ENCODE measurements at regions not wholly inside any gene's neighbourhood (a gene's known extent, or its start where the extent isn't known, plus 50 kb on each side); places are given as distances from the start of the nearest gene placed in this dataset.

DNA sequence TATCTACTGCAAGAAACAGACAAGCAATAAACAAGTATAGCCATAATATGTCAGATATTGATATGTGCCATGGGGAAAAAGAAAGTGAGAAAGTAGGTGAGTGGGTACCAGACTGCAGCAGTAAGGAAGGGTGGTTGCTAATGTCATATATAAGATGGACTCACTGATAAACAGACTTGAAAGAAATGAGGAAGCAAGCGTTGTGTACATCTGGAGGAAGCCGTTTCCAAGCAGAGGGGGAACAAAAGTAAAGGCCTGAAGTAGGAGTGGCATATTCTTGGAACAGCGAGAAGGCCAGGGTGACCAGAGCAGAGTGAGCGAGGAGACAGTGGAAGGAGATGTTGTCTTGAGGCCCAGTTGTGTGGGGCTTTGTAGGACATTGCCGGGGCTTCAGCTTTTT is 142.2 kb upstream of the MAP3K1 start:
- TF ChIP-seq PAX8 (CRISPR knock-in tag; IDR thresholded peaks at IDR 0.05; ENCODE audit: borderline replicate concordance) (no peak), RFX5 (IDR thresholded peaks at IDR 0.05; ENCODE audit: low read depth, low read length) (no peak), CHD4 (IDR thresholded peaks at IDR 0.05; ENCODE audit: borderline replicate concordance, low read length) (no peak), BHLHE40 (IDR thresholded peaks at IDR 0.05; ENCODE audit: low read length) (no peak), ZNF335 (CRISPR knock-in tag; IDR thresholded peaks at IDR 0.05) (no peak), CC2D1A (CRISPR knock-in tag; IDR thresholded peaks at IDR 0.05) (no peak)
- TF ChIP-seq, protein P1, sequence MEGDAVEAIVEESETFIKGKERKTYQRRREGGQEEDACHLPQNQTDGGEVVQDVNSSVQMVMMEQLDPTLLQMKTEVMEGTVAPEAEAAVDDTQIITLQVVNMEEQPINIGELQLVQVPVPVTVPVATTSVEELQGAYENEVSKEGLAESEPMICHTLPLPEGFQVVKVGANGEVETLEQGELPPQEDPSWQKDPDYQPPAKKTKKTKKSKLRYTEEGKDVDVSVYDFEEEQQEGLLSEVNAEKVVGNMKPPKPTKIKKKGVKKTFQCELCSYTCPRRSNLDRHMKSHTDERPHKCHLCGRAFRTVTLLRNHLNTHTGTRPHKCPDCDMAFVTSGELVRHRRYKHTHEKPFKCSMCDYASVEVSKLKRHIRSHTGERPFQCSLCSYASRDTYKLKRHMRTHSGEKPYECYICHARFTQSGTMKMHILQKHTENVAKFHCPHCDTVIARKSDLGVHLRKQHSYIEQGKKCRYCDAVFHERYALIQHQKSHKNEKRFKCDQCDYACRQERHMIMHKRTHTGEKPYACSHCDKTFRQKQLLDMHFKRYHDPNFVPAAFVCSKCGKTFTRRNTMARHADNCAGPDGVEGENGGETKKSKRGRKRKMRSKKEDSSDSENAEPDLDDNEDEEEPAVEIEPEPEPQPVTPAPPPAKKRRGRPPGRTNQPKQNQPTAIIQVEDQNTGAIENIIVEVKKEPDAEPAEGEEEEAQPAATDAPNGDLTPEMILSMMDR (CRISPR knock-in tag; IDR thresholded peaks at IDR 0.05), result no peak

Data from HepG2 (cell line).